Breast epithelium (tissue), 4 donors: ENCODE measurements at regions not wholly inside any gene's neighbourhood (a gene's known extent, or its start where the extent isn't known, plus 50 kb on each side); places are given as distances from the start of the nearest gene placed in this dataset.

Experiments
- DNase-seq, 2 donors: peaks; one replicate each; pipeline ENCODE4 v3.0.0-alpha.2; 2019; ENCODE audit warnings: low spot score in 2 of 2
- H3K27ac ChIP-seq, 2 donors: fragments of 200-600 bp; sonication (generic) in 1 of 2; one replicate each; pipeline ENCODE4 v1.5.1; 2016 to 2019; ENCODE audit warnings: mild to moderate bottlenecking in 1 of 2
- H3K27me3 ChIP-seq, 2 donors: fragments of 200-600 bp; sonication (generic) in 1 of 2; one replicate each; pipeline versions ENCODE4 v1.5.1 to v1.6.0; 2017 to 2019; ENCODE audit warnings: control low read depth in 1 of 2, mild to moderate bottlenecking in 1 of 2
- H3K36me3 ChIP-seq: fragments of 200-600 bp; one replicate; pipeline ENCODE4 v1.5.1; 2019
- H3K4me1 ChIP-seq, 2 donors: fragments of 200-600 bp; sonication (generic); one replicate each; pipeline ENCODE4 v1.5.1; 2016 to 2019; ENCODE audit warnings: control low read depth in 1 of 2
- H3K4me3 ChIP-seq, 3 donors: fragments of 200-600 bp; sonication (generic); 1 replicate in 2 of 3; 2 replicates in 1 of 3; pipeline ENCODE4 v1.5.1; 2016 to 2019; ENCODE audit warnings: mild to moderate bottlenecking in 3 of 3, moderate library complexity in 2 of 3
- H3K9me3 ChIP-seq, 2 donors: fragments of 200-600 bp; sonication (generic) in 1 of 2; one replicate each; pipeline ENCODE4 v1.5.1; 2016 to 2019; ENCODE audit warnings: control low read depth in 1 of 2
- POLR2A ChIP-seq: fragments of 450-650 bp; IDR thresholded peaks from one replicate; pipeline ENCODE4 v1.6.1; 2016; ENCODE audit warnings: antibody characterized with exemption, mild to moderate bottlenecking, moderate library complexity
- POLR2AphosphoS5 ChIP-seq, 3 donors: sonication (generic); formaldehyde crosslinking; IDR thresholded peaks; one replicate each; pipeline ENCODE4 v1.6.1; 2017; ENCODE audit warnings: antibody characterized with exemption in 3 of 3
- intact Hi-C: fragments of 100-400 bp; cut with DNase I; formaldehyde crosslinking; loops from one replicate; pipeline ENCODE4 v1.15.1; 2023; ENCODE audit warnings: low total_unique reads
- TF ChIP-seq, protein P1 (sequence below), 3 donors: fragments of 450-650 bp; IDR thresholded peaks; one replicate each; pipeline ENCODE4 v1.5.1; 2016 to 2017; ENCODE audit warnings: antibody characterized with exemption in 3 of 3, mild to moderate bottlenecking in 3 of 3, moderate library complexity in 3 of 3

DNA sequence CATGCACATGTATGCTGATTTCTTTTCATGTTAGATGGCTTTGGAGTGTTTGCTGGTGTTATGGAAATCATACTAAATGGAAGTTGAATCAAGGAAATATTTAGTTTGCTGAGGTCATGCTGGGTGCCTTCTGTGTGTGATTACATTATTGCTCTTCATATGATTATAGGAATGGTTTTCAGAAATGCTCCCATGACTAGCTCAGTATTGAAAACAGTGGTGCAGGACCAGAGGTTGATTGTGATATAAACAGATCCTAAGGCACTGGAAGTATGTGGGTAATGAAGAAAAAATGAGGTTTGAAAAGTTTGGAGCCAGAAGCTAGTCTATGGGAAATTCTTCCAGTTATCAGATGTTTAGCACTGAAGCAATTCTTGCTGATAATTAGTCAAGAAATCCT, 693.1 kb downstream of the UTRN start:
- intact Hi-C loops = no loop called here

DNA sequence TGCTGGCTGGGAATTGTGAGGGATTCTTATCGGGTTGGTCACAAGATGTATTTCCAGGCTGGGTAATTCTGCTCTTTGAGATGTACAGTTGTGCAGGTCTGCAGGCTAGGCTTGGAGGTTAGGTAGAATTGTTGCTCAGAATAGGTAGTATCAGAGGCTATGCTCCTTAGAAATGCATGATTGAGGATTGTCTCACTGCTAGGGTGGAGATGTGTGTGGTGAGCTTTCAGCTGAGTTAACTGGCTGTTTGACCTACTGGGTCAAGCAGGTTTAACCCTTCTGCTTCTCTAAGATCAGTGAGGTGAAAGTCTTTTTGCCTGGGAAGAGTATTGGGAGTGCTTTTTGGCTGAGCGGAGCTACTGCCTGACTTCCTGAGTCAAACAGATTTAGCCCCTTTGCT, 701.1 kb downstream of the UTRN start:
- no peak overlapping the region for H3K27ac ChIP-seq
- TF ChIP-seq, protein P1, sequence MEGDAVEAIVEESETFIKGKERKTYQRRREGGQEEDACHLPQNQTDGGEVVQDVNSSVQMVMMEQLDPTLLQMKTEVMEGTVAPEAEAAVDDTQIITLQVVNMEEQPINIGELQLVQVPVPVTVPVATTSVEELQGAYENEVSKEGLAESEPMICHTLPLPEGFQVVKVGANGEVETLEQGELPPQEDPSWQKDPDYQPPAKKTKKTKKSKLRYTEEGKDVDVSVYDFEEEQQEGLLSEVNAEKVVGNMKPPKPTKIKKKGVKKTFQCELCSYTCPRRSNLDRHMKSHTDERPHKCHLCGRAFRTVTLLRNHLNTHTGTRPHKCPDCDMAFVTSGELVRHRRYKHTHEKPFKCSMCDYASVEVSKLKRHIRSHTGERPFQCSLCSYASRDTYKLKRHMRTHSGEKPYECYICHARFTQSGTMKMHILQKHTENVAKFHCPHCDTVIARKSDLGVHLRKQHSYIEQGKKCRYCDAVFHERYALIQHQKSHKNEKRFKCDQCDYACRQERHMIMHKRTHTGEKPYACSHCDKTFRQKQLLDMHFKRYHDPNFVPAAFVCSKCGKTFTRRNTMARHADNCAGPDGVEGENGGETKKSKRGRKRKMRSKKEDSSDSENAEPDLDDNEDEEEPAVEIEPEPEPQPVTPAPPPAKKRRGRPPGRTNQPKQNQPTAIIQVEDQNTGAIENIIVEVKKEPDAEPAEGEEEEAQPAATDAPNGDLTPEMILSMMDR (IDR thresholded peaks at IDR 0.05) = no peak
- no peak for TF ChIP-seq POLR2A
- TF ChIP-seq POLR2AphosphoS5 (IDR thresholded peaks at IDR 0.05) = no peak
- no peak overlapping the region for H3K4me3 ChIP-seq
- intact Hi-C loops = no loop called here
- H3K4me1 ChIP-seq = no peaks in the 10 kb centered on the region
- DNase-seq = no peak
- H3K9me3 ChIP-seq = no peaks in the 10 kb centered on the region
- H3K27me3 ChIP-seq = no peaks in the 10 kb centered on the region
- H3K36me3 ChIP-seq = no peaks in the 10 kb centered on the region

More for the DNA sequence above, 693.1 kb downstream of the UTRN start:
- TF ChIP-seq POLR2AphosphoS5 (IDR thresholded peaks at IDR 0.05) (no peak), POLR2A (no peak)
- TF ChIP-seq, protein P1 (IDR thresholded peaks at IDR 0.05) = no peak
- DNase-seq = no peak
- Histone ChIP-seq H3K4me3 (no peak overlapping the region), H3K27ac (no peak overlapping the region), H3K36me3 (no peaks in the 10 kb centered on the region), H3K4me1 (no peaks in the 10 kb centered on the region), H3K9me3 (no peaks in the 10 kb centered on the region), H3K27me3 (no peaks in the 10 kb centered on the region)

DNA sequence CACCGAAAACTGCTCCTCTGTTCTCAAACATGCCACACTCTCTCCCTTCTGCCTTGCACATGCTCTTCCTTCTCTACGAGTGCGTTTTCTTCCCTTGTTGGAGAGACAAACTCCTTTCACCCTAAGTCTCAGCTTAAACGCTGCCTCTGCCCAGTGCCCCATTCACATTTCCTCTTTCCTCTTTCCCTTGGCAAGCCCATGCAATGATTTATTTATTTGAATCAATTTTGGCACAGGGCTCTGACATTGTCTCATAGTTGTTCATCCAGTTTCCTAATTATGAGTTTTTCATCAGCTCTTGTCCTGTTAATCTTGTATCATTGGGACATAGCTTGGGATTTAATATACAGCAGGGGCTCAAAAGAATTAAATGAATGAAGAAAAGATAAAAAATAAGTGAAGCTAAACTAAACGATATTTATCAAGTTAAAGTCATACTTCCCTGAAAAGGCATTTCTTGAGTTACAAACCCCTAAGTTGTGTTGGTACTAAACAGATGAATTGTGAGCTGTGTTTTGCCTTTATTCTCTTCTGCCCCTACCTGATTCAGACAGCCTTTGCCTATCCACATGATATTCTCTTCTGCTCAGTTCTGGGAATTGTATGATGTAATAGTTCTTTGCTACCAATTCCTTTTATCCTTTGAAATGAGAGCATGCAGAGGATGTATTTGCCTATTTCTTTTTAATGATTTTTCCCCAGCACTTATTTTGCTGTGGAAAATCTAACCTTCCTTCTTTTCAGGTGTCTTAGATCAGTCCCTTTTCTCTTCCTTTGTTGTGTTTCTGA, 704.4 kb downstream of the UTRN start:
- intact Hi-C loops = no loop called here
- peak overlapping the region in 1 of 2 donors; percentile 55 for H3K27ac ChIP-seq

DNA sequence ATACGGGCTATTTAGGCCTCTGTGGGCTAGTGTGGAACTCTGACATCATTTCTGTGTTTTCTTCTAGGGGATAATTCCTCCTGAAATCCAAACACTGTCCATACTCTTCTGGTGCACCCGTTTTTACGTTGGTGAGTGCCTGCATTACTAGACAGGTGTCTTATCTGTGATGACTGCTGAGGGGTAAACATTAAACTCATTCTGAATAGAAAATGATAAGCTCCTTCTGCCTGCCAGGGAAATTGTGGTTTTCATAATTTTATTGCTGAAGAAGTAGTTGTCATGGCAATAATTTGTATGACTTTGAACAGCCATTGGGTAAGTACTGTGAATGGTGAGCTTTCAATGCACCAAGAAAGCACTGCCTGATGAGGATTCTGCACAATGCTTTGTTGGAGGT, 705.6 kb downstream of the UTRN start:
- Histone ChIP-seq H3K36me3 (no peaks in the 10 kb centered on the region), H3K27me3 (no peaks in the 10 kb centered on the region), H3K9me3 (no peaks in the 10 kb centered on the region), H3K4me3 (no peak overlapping the region), H3K4me1 (no peaks in the 10 kb centered on the region), H3K27ac (no peak overlapping the region)
- intact Hi-C loops = no loop called here
- TF ChIP-seq POLR2AphosphoS5 (IDR thresholded peaks at IDR 0.05) = no peak
- TF ChIP-seq, protein P1 (IDR thresholded peaks at IDR 0.05) = no peak
- TF ChIP-seq POLR2A = no peak
- no peak for DNase-seq

More for the DNA sequence above, 704.4 kb downstream of the UTRN start:
- peak in 1 of 2 donors; percentile 19 for DNase-seq
- Histone ChIP-seq H3K27me3 (no peaks in the 10 kb centered on the region), H3K4me3 (no peak overlapping the region), H3K4me1 (no peaks in the 10 kb centered on the region), H3K9me3 (no peaks in the 10 kb centered on the region), H3K36me3 (no peaks in the 10 kb centered on the region)
- TF ChIP-seq POLR2A = no peak
- no peak for TF ChIP-seq POLR2AphosphoS5 (IDR thresholded peaks at IDR 0.05)
- TF ChIP-seq, protein P1 (IDR thresholded peaks at IDR 0.05) = no peak

DNA sequence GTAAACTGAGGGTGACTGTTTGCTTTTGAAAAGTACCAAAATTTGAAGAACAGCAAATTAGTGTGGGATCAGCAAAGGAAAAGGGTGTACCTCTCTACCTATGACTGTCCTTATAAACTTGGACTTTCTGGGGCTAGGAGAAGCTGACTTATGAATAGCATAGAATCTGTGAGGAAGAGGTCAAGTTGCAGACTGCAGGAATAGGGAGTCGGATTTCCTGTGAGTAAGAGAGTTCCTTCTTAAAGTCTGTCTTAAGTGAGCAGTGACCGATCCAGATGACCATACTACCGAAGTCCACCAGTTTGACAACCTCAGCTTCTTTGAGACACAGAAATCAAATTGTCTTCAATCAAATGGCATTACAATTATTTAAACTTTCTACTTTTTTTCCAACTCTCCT, 708.7 kb downstream of the UTRN start:
- no peaks in the 10 kb centered on the region for H3K4me1 ChIP-seq
- H3K36me3 ChIP-seq = no peaks in the 10 kb centered on the region
- TF ChIP-seq, protein P1 (IDR thresholded peaks at IDR 0.05) = no peak
- no peak for TF ChIP-seq POLR2A
- no peak for TF ChIP-seq POLR2AphosphoS5 (IDR thresholded peaks at IDR 0.05)

More for the DNA sequence above, 708.7 kb downstream of the UTRN start:
- H3K9me3 ChIP-seq = no peaks in the 10 kb centered on the region
- DNase-seq = no peak
- no peak overlapping the region for H3K4me3 ChIP-seq
- no peak overlapping the region for H3K27ac ChIP-seq
- no peaks in the 10 kb centered on the region for H3K27me3 ChIP-seq
- intact Hi-C loops = no loop called here
